NCI-H1694 (cell line): ENCODE measurements at regions not wholly inside any gene's neighbourhood (a gene's known extent, or its start where the extent isn't known, plus 50 kb on each side); places are given as distances from the start of the nearest gene placed in this dataset.

ENCODE experiments used
- DNase-seq: peaks from one replicate; lab custom pipeline; 2025; lab: John Stamatoyannopoulos, UW

- DNase-seq: no peak
Measured at GRCh38 chr20:24334830-24335229, 134.6 kb upstream of the SYNDIG1 start.

- DNase-seq: no peak
Measured at GRCh38 chr20:24332956-24333355, 136.5 kb upstream of the SYNDIG1 start.

- no peak for DNase-seq
Measured at GRCh38 chr20:24331939-24332338, 137.5 kb upstream of the SYNDIG1 start.

- DNase-seq: no peak
Measured at GRCh38 chr20:24328901-24329300, 140.5 kb upstream of the SYNDIG1 start.

GRCh38 chr20:24321973-24322372 is 147.5 kb upstream of the SYNDIG1 start:
- no peak for DNase-seq

GRCh38 chr20:24318569-24319352 is 150.7 kb upstream of the SYNDIG1 start:
- no peak for DNase-seq

- no peak for DNase-seq
Measured at GRCh38 chr20:24317224-24317623, 152.2 kb upstream of the SYNDIG1 start.

- DNase-seq: no peak
Measured at GRCh38 chr20:24316731-24317130, 152.7 kb upstream of the SYNDIG1 start.

GRCh38 chr20:24314053-24314452 is 155.4 kb upstream of the SYNDIG1 start:
- no peak for DNase-seq

- no peak for DNase-seq
Measured at GRCh38 chr20:24309596-24309995, 159.8 kb upstream of the SYNDIG1 start.

GRCh38 chr20:24305371-24305770 is 164.1 kb upstream of the SYNDIG1 start:
- DNase-seq: no peak

GRCh38 chr20:24304291-24304690 is 165.1 kb upstream of the SYNDIG1 start:
- no peak for DNase-seq

- no peak for DNase-seq
Measured at GRCh38 chr20:24303393-24304170, 165.8 kb upstream of the SYNDIG1 start.

- peak; percentile 5 for DNase-seq
Measured at GRCh38 chr20:24297993-24298392, 171.4 kb upstream of the SYNDIG1 start.

GRCh38 chr20:24296477-24297261 is 172.8 kb upstream of the SYNDIG1 start:
- DNase-seq: no peak

GRCh38 chr20:24291014-24291413 is 178.4 kb upstream of the SYNDIG1 start:
- no peak for DNase-seq

- no peak for DNase-seq
Measured at GRCh38 chr20:24289737-24290481, 179.5 kb upstream of the SYNDIG1 start.

- peak; percentile 30 for DNase-seq
Measured at GRCh38 chr20:24283186-24283585, 186.2 kb upstream of the SYNDIG1 start.

- no peak for DNase-seq
Measured at GRCh38 chr20:24277196-24277595, 192.2 kb upstream of the SYNDIG1 start.

- DNase-seq: no peak
Measured at GRCh38 chr20:24275946-24276705, 193.3 kb upstream of the SYNDIG1 start.

- DNase-seq: no peak
Measured at GRCh38 chr20:24273251-24273650, 196.2 kb upstream of the SYNDIG1 start.
